SK-N-MC (cell line): ENCODE measurements at regions not wholly inside any gene's neighbourhood (a gene's known extent, or its start where the extent isn't known, plus 50 kb on each side); places are given as distances from the start of the nearest gene placed in this dataset.

Experiments
- EZH2 ChIP-seq: fragments of 200-600 bp; sonication (generic); IDR thresholded peaks from one replicate; pipeline ENCODE4 v1.6.1; 2017; ENCODE audit warnings: antibody characterized with exemption
- POLR2AphosphoS5 ChIP-seq: IDR thresholded peaks from 2 replicates; pipeline ENCODE4 v1.6.1; 2012; ENCODE audit warnings: mild to moderate bottlenecking, low read depth, low read length, borderline replicate concordance

DNA sequence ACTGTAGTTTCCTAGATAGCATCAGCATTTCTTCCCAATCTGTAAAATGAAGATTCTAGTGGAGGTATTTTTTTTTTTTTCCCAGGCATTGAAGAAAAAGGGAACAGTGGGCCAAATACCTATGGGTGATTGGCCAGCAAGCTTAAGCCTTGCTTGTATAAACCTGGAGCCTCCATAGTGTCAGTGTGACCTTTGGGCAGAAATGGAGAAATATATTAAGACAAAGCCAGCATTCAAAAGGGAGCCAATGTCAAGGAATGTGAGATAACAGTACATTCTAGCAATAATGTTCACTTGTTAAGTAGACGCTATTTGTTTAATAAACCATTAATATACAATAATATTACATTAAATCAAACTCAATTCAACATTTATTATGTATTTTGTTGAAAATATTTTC, 275.4 kb downstream of the FOXA2 start:
- no peak for TF ChIP-seq POLR2AphosphoS5
- no peak for TF ChIP-seq EZH2
